Mucosa of descending colon (tissue), 3 donors: ENCODE measurements at regions not wholly inside any gene's neighbourhood (a gene's known extent, or its start where the extent isn't known, plus 50 kb on each side); places are given as distances from the start of the nearest gene placed in this dataset.

Source experiments
- ATAC-seq: fragments of 200-7000 bp; cut with Tn5 transposase; one replicate; pipeline ENCODE4 v1.9.1; 2020; ENCODE audit warnings: mild to moderate bottlenecking, moderate library complexity
- DNase-seq, 3 donors: peaks; one replicate each; pipeline ENCODE4 v3.0.0-alpha.2; 2020
- H3K36me3 ChIP-seq: fragments of 200-600 bp; one replicate; pipeline ENCODE4 v1.8.0; 2021; ENCODE audit warnings: low read depth, mild to moderate bottlenecking
- H3K4me1 ChIP-seq: fragments of 200-600 bp; one replicate; pipeline ENCODE4 v1.8.0; 2021; ENCODE audit warnings: low read depth, mild to moderate bottlenecking
- H3K4me3 ChIP-seq: fragments of 200-600 bp; one replicate; pipeline ENCODE4 v1.8.0; 2021; ENCODE audit warnings: mild to moderate bottlenecking
- H3K9me3 ChIP-seq: fragments of 200-600 bp; one replicate; pipeline ENCODE4 v1.8.0; 2021; ENCODE audit warnings: mild to moderate bottlenecking
- intact Hi-C, 2 donors: fragments of 100-400 bp; cut with DNase I in 1 of 2; cut with micrococcal nuclease in 1 of 2; formaldehyde crosslinking; loops; one replicate each; pipeline versions ENCODE4 v1.11.0 to v1.11.1; 2022; cut with DNase I, micrococcal nuclease
- TF ChIP-seq, protein P1 (sequence below): fragments of 200-600 bp; IDR thresholded peaks from one replicate; pipeline ENCODE4 v1.8.0; 2022; ENCODE audit warnings: antibody characterized with exemption, mild to moderate bottlenecking
- donor health status: DM: no; HTN: no; CAD: no; lungs with moderate emphysema.
- donor health status: DM: no; HTN: no; CAD: no.
- donor health status: DM: no; HTN: yes; CAD: no.

DNA sequence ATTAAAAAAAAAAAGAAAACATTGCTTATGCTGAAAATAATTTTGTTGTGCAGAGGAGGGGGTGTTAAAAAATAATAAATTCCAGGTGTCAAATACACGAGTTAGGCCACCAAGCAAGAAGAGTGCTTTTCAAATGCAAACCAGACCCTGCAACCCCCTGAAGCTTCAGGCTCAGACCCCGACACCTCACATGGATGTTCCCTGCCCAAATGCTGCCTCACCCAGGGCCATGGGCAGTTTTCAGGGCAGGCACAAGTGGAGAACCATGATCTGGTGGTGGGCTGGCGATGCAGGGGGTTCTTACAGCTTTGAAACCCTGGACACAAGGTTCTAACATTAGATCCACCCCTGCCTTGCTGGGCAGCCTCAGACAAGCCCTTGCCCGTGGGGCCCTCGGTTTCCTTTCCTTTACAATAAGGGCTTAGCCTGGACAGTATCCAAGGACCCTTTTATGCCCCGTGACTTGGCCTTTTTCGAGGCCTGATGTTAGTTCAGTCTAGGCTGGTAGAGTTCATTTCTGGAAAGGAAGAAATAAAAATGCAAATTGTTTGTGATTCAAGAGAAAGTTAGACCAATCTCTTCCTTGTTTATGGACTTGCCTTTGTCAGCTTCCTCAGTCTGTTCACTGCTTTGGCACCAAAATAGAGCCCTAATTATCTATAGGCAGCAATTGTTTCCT lies 168.7 kb downstream of the DDX1 start:
- H3K36me3 ChIP-seq = no peaks in the 10 kb centered on the region
- DNase-seq = no peak
- no peaks in the 10 kb centered on the region for H3K9me3 ChIP-seq
- intact Hi-C loops = no loop called here
- TF ChIP-seq, protein P1, sequence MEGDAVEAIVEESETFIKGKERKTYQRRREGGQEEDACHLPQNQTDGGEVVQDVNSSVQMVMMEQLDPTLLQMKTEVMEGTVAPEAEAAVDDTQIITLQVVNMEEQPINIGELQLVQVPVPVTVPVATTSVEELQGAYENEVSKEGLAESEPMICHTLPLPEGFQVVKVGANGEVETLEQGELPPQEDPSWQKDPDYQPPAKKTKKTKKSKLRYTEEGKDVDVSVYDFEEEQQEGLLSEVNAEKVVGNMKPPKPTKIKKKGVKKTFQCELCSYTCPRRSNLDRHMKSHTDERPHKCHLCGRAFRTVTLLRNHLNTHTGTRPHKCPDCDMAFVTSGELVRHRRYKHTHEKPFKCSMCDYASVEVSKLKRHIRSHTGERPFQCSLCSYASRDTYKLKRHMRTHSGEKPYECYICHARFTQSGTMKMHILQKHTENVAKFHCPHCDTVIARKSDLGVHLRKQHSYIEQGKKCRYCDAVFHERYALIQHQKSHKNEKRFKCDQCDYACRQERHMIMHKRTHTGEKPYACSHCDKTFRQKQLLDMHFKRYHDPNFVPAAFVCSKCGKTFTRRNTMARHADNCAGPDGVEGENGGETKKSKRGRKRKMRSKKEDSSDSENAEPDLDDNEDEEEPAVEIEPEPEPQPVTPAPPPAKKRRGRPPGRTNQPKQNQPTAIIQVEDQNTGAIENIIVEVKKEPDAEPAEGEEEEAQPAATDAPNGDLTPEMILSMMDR = no peak
- H3K4me3 ChIP-seq = no peak overlapping the region
- H3K4me1 ChIP-seq = no peaks in the 10 kb centered on the region
- no peak for ATAC-seq

GRCh38 chr2:15761056-15761455 lies 169.4 kb downstream of the DDX1 start:
- H3K4me3 ChIP-seq = no peak overlapping the region
- ATAC-seq (no peak), DNase-seq (no peak)
- no peaks in the 10 kb centered on the region for H3K9me3 ChIP-seq
- intact Hi-C loops = no loop called here
- H3K36me3 ChIP-seq = no peaks in the 10 kb centered on the region
- TF ChIP-seq, protein P1 = no peak
- H3K4me1 ChIP-seq = no peaks in the 10 kb centered on the region

GRCh38 chr2:15761910-15762309 lies 170.2 kb downstream of the DDX1 start:
- Histone ChIP-seq H3K9me3 (no peaks in the 10 kb centered on the region), H3K36me3 (no peaks in the 10 kb centered on the region), H3K4me1 (no peaks in the 10 kb centered on the region), H3K4me3 (no peak overlapping the region)
- intact Hi-C loops = no loop called here
- no peak for ATAC-seq
- TF ChIP-seq, protein P1 = no peak
- no peak for DNase-seq

DNA sequence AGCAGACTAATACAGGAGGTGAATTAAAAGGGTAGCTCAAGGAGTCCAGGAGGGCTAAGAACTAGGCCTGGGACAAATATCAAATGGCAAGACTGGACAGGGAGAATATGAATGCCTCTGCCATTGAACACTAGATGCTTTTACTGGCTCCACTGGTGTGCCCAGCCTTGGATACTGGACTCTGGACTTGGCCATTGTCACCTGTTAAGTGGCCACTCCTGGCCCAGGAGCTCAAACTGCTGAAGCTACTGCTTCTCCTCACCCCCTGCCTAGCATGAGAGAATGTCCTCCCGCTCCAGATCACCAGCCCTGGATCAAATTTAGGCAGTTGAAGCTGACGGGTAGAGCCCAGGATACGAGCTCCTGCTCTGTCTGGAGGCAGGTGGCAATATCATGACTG lies 170.8 kb downstream of the DDX1 start:
- intact Hi-C loops = no loop called here
- Histone ChIP-seq H3K9me3 (no peaks in the 10 kb centered on the region), H3K4me1 (no peaks in the 10 kb centered on the region), H3K36me3 (no peaks in the 10 kb centered on the region), H3K4me3 (no peak overlapping the region)
- TF ChIP-seq, protein P1 = no peak
- DNase-seq = no peak
- no peak for ATAC-seq

DNA sequence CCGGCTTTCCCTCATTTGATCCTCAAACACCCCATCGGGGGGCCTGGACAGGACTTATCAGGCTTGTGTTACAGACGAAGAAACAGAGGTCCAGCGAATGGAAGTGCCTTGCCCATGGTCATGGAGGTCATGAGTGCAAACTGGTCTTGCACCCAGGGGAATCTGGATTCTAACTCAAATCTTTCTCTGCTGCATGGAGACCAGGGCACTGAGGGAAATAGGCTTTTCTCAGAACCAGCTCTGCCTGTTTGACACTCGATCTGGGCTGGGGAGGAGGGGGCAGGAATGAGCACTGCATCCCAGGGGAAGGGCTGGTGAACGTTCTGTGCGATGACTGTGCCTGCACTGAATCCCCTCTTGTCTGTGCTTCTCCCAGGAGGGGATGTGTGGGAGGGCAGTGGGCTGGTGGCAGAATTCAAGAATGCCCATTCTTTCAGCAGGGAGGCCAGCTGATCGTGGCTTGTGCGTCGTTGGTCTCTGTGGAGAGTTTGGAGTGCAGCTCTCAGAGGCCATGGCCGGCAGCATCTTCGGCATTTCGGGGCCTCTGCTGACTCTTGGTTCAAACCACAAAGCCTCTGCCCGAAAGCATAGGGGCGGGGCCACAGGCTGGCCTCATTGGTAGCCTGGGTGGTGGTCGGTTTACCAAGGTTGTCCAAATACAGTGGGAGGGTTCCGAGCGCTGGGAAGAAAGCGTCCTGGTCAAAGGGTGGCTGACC lies 171.6 kb downstream of the DDX1 start:
- no peaks in the 10 kb centered on the region for H3K9me3 ChIP-seq
- intact Hi-C loops = no loop called here
- no peak for ATAC-seq
- DNase-seq = no peak
- TF ChIP-seq, protein P1 = no peak
- H3K36me3 ChIP-seq = no peaks in the 10 kb centered on the region
- H3K4me3 ChIP-seq = no peak overlapping the region
- no peaks in the 10 kb centered on the region for H3K4me1 ChIP-seq
